Gastrocnemius medialis (tissue), 4 donors: ENCODE measurements at regions not wholly inside any gene's neighbourhood (a gene's known extent, or its start where the extent isn't known, plus 50 kb on each side); places are given as distances from the start of the nearest gene placed in this dataset.

ENCODE experiments used
- POLR2A ChIP-seq, 2 donors: fragments of 450-650 bp; IDR thresholded peaks; one replicate each; pipeline ENCODE4 v1.6.1; 2017; ENCODE audit warnings: antibody characterized with exemption in 2 of 2, mild to moderate bottlenecking in 2 of 2, moderate library complexity in 2 of 2
- TF ChIP-seq, protein P1 (sequence below), 5 experiments: fragments of 450-650 bp in 3 of 5; fragments of 200-600 bp in 2 of 5; sonication (generic) in 2 of 5; IDR thresholded peaks in 4 of 5; conservative IDR thresholded peaks in 1 of 5; 1 replicate in 4 of 5; 2 replicates in 1 of 5; pipeline ENCODE4 v1.5.1; 2016 to 2019; ENCODE audit warnings: antibody characterized with exemption in 5 of 5, mild to moderate bottlenecking in 3 of 5, moderate library complexity in 3 of 5

DNA sequence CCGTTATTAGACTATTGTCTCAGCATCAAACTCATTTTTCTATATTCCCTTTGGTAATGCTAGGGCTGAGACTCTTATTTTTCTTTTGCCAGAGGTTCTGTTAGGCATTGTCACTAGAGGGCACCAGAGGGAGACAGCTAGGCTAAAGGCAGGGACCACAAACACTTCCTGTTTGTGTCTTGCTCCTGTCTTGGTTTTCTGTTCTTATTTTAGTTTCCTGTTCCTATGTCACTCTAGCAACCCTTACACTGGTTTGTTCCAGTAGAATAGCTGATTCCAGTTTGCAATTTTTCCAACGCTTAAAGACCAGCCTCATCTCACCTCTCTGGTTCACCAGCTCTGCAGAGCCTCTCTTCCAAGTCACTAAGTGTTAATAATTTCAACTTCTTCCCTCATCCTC, 772.0 kb downstream of the DIAPH3 start:
- no peak for TF ChIP-seq POLR2A (IDR thresholded peaks at IDR 0.05)
- TF ChIP-seq, protein P1, sequence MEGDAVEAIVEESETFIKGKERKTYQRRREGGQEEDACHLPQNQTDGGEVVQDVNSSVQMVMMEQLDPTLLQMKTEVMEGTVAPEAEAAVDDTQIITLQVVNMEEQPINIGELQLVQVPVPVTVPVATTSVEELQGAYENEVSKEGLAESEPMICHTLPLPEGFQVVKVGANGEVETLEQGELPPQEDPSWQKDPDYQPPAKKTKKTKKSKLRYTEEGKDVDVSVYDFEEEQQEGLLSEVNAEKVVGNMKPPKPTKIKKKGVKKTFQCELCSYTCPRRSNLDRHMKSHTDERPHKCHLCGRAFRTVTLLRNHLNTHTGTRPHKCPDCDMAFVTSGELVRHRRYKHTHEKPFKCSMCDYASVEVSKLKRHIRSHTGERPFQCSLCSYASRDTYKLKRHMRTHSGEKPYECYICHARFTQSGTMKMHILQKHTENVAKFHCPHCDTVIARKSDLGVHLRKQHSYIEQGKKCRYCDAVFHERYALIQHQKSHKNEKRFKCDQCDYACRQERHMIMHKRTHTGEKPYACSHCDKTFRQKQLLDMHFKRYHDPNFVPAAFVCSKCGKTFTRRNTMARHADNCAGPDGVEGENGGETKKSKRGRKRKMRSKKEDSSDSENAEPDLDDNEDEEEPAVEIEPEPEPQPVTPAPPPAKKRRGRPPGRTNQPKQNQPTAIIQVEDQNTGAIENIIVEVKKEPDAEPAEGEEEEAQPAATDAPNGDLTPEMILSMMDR (IDR thresholded peaks at IDR 0.05 in 4 of 5, conservative IDR thresholded peaks at IDR 0.05 in 1 of 5): peak; percentile 40 to 64 (median 48)
